ENCODE measurements at regions not wholly inside any gene's neighbourhood (a gene's known extent, or its start where the extent isn't known, plus 50 kb on each side); places are given as distances from the start of the nearest gene placed in this dataset. TPM values are rescaled to one million over a fixed set of nuclear protein-coding genes. Genes with fewer than 3 reads are reported as not detected.

Small RNA genes lying in the stretch of these regions (microRNA-seq; reads per million reads assigned to microRNA genes)
- not detected for gene MIR5186 (ENCODE audit: borderline microRNAs expressed, borderline number of aligned reads, borderline replicate concordance)

Measured in CD4-positive, alpha-beta memory T cell (primary cell).